ENCODE measurements at regions not wholly inside any gene's neighbourhood (a gene's known extent, or its start where the extent isn't known, plus 50 kb on each side); places are given as distances from the start of the nearest gene placed in this dataset.

GRCh38 chr13:47837104-47837880 lies 163.8 kb downstream of the SUCLA2 start:
- Histone ChIP-seq H4K20me1 (replicated peaks; ENCODE audit: control insufficient read depth, extremely low read depth, insufficient read depth, low read length) (no peaks in the 10 kb centered on the region), H3K4me3 (replicated peaks in 1 of 3; ENCODE audit: insufficient read depth in 1 of 3, low read depth in 1 of 3, low read length in 3 of 3) (no peak overlapping the region), H3K27me3 (ENCODE audit: control insufficient read depth in 2 of 2, insufficient read depth in 2 of 2, low read length in 2 of 2) (no peaks in the 10 kb centered on the region), H3K27ac (ENCODE audit: insufficient read depth, low read depth, low read length) (no peak overlapping the region), H3K36me3 (ENCODE audit: control insufficient read depth in 2 of 2, extremely low read depth in 1 of 2, insufficient read depth in 2 of 2, low read length in 2 of 2) (no peaks in the 10 kb centered on the region), H2AFZ (ENCODE audit: low read depth, low read length) (no peak overlapping the region), H3K9me1 (replicated peaks; ENCODE audit: control insufficient read depth, extremely low read depth, insufficient read depth, low read length) (no peaks in the 10 kb centered on the region), H3K9me3 (replicated peaks; ENCODE audit: control insufficient read depth, insufficient read depth, low read length) (no peaks in the 10 kb centered on the region), H3K79me2 (ENCODE audit: control insufficient read depth, insufficient read depth, low read length) (no peaks in the 10 kb centered on the region), H3K4me1 (ENCODE audit: control insufficient read depth, extremely low read depth, insufficient read depth, low read length) (no peaks in the 10 kb centered on the region), H3K4me2 (ENCODE audit: insufficient read depth, low read length) (no peak overlapping the region), H3K9ac (replicated peaks; ENCODE audit: extremely low read depth, insufficient read depth, low read length) (no peak overlapping the region)
- ChIA-PET CTCF (no interaction called here), POLR2A (no interaction called here)
- no peak for FAIRE-seq
- no peak for TF ChIP-seq JUN (IDR thresholded peaks at IDR 0.05; ENCODE audit: borderline replicate concordance, insufficient read depth, insufficient read length, low read depth)
- no peak for TF ChIP-seq FOS (IDR thresholded peaks at IDR 0.05; ENCODE audit: borderline replicate concordance, insufficient read depth, low read length)
- TF ChIP-seq POLR2A (IDR thresholded peaks at IDR 0.05; ENCODE audit: low read depth, low read length) = no peak
- no peak for TF ChIP-seq POLR2AphosphoS5 (IDR thresholded peaks at IDR 0.05; ENCODE audit: insufficient read depth, low read depth, low read length)
- TF ChIP-seq MAX (IDR thresholded peaks at IDR 0.05; ENCODE audit: insufficient read depth, insufficient read length) = no peak
- no peak for TF ChIP-seq EZH2 (IDR thresholded peaks at IDR 0.05; ENCODE audit: borderline replicate concordance, low read depth, low read length, severe bottlenecking)
- no peak for TF ChIP-seq GATA2 (IDR thresholded peaks at IDR 0.05; ENCODE audit: insufficient read depth, insufficient read length, low read depth, low read length)
- no peak for TF ChIP-seq MYC (IDR thresholded peaks at IDR 0.05; ENCODE audit: low read depth, low read length)
- BruUV-seq (replicated peaks) = no TSS peak
- dilution Hi-C loops (cut with MboI; ENCODE audit: extremely low pct_ligation_motif_present, low sequenced_read_pairs) (no loop called here), intact Hi-C loops (cut with micrococcal nuclease) (no loop called here)
- DNase-seq (ENCODE audit: low read depth, low spot score) = no peak
